Natural killer cell (primary cell): ENCODE measurements at regions not wholly inside any gene's neighbourhood (a gene's known extent, or its start where the extent isn't known, plus 50 kb on each side); places are given as distances from the start of the nearest gene placed in this dataset.
A peak's percentile ranks its signal among the peaks of the same experiment; 100 is the strongest.

Experiments used
- ATAC-seq, 3 donors: fragments of 150-1000 bp in 2 of 3; fragments of 200-7000 bp in 1 of 3; cut with Tn5 transposase; 1 replicate in 1 of 3; 2 replicates in 2 of 3; pipeline ENCODE4 v1.10.0; 2021; ENCODE audit warnings: mild to moderate bottlenecking in 2 of 3, moderate library complexity in 2 of 3
- DNase-seq, 2 donors: peaks; one replicate each; pipeline versions ENCODE4 v3.0.0 to v3.0.0-alpha.2; 2013 to 2021; ENCODE audit warnings: mixed read lengths in 1 of 2
- H3K27ac ChIP-seq: one replicate; pipeline ENCODE4 v1.5.1; 2013; ENCODE audit warnings: mild to moderate bottlenecking, low read length
- H3K27me3 ChIP-seq: one replicate; pipeline ENCODE4 v1.6.1; 2013; ENCODE audit warnings: low read length; ENCODE audit not compliant: control insufficient read depth, insufficient read depth
- H3K36me3 ChIP-seq: one replicate; pipeline ENCODE4 v1.6.1; 2013; ENCODE audit warnings: low read length; ENCODE audit not compliant: control insufficient read depth, insufficient read depth
- H3K4me1 ChIP-seq: one replicate; pipeline ENCODE4 v1.6.1; 2013; ENCODE audit warnings: low read length; ENCODE audit not compliant: control insufficient read depth, insufficient read depth
- H3K4me3 ChIP-seq: one replicate; pipeline ENCODE4 v1.5.1; 2013; ENCODE audit warnings: low read length
- H3K9me3 ChIP-seq: one replicate; pipeline ENCODE4 v1.6.1; 2013; ENCODE audit warnings: low read length; ENCODE audit not compliant: control insufficient read depth, insufficient read depth
- H3K27ac Mint-ChIP-seq, 2 donors: one replicate each; pipeline ENCODE4 v1.8.0; 2022; ENCODE audit warnings: mild to moderate bottlenecking in 2 of 2, mixed read lengths in 2 of 2, moderate library complexity in 1 of 2
- H3K27me3 Mint-ChIP-seq, 2 donors: one replicate each; pipeline ENCODE4 v1.8.0; 2022; ENCODE audit warnings: low read depth in 2 of 2, mixed read lengths in 2 of 2
- H3K36me3 Mint-ChIP-seq: one replicate; pipeline ENCODE4 v1.8.0; 2022; ENCODE audit warnings: mixed read lengths
- H3K4me1 Mint-ChIP-seq, 2 donors: one replicate each; pipeline ENCODE4 v1.8.0; 2022; ENCODE audit warnings: mixed read lengths in 2 of 2
- H3K4me3 Mint-ChIP-seq: one replicate; pipeline ENCODE4 v1.8.0; 2022; ENCODE audit warnings: mild to moderate bottlenecking, moderate library complexity, mixed read lengths
- H3K9me3 Mint-ChIP-seq, 2 donors: one replicate each; pipeline ENCODE4 v1.8.0; 2022; ENCODE audit warnings: mixed read lengths in 2 of 2
- CTCF ChIP-seq: fragments of 200-600 bp; IDR thresholded peaks from one replicate; pipeline ENCODE4 v1.8.0; 2022; ENCODE audit warnings: antibody characterized with exemption
- WGBS: methylation state at CpG from one replicate; pipeline ENCODE4 v1.1.7; 2013; ENCODE audit warnings: missing lambda C conversion rate; ENCODE audit not compliant: insufficient coverage; 5-methylcytosine and 5-hydroxymethylcytosine counted together
- intact Hi-C: fragments of 100-400 bp; cut with micrococcal nuclease; formaldehyde crosslinking; loops from one replicate; pipeline ENCODE4 v1.14.2; 2022

GRCh38 chr12:47299586-47299985 lies 219.8 kb upstream of the AMIGO2 start:
- intact Hi-C loops: no loop called here
- Histone ChIP-seq H3K4me1 (peaks cover 6% of the 10 kb centered on the region), H3K36me3 (no peaks in the 10 kb centered on the region), H3K9me3 (no peaks in the 10 kb centered on the region), H3K27ac (no peak overlapping the region), H3K27me3 (no peaks in the 10 kb centered on the region), H3K4me3 (no peak overlapping the region)
- DNase-seq (no peak), ATAC-seq (no peak)
- peaks cover 8% of the 10 kb centered on the region for H3K36me3 Mint-ChIP-seq
- no peak for TF ChIP-seq CTCF
- peak overlapping the region; percentile 60 for H3K4me3 Mint-ChIP-seq
- 100% methylated on average over 1 of the region's 1 CpG for WGBS
- no peaks in the 10 kb centered on the region for H3K9me3 Mint-ChIP-seq
- no peak overlapping the region for H3K27ac Mint-ChIP-seq
- H3K4me1 Mint-ChIP-seq: peaks cover 20 to 26% of the 10 kb centered on the region in 2 donors
- no peaks in the 10 kb centered on the region for H3K27me3 Mint-ChIP-seq

DNA sequence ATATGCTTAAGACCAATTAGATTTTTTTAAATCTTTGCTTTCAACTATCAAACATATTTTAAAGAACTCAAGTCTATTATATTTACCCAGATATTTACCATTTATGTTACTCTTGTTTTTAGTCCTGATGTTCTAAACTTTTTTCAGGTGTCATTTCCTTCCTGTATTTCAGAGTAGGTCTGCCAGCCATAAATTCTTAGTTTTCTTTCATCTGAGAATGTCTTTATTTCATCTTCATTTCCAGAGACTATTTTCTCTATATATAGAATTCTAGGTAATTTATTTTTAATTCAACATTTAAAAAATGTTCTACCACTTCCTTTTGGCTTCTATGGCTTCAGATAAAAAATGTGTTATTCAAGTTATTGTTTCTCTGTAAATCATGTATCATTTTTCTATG lies 218.2 kb upstream of the AMIGO2 start:
- DNase-seq: no peak
- no peaks in the 10 kb centered on the region for H3K9me3 ChIP-seq
- H3K27ac ChIP-seq: no peak overlapping the region
- H3K4me1 Mint-ChIP-seq: peaks cover 20 to 26% of the 10 kb centered on the region in 2 donors
- no peaks in the 10 kb centered on the region for H3K27me3 Mint-ChIP-seq
- peak overlapping the region; percentile 41 to 65 for H3K27ac Mint-ChIP-seq
- H3K4me3 ChIP-seq: no peak overlapping the region
- TF ChIP-seq CTCF: no peak
- peak overlapping the region; percentile 60 for H3K4me3 Mint-ChIP-seq
- intact Hi-C loops: no loop called here
- no peaks in the 10 kb centered on the region for H3K27me3 ChIP-seq
- H3K9me3 Mint-ChIP-seq: no peaks in the 10 kb centered on the region
- no peaks in the 10 kb centered on the region for H3K36me3 ChIP-seq
- ATAC-seq: no peak
- peaks cover 6% of the 10 kb centered on the region for H3K4me1 ChIP-seq
- peaks cover 8% of the 10 kb centered on the region for H3K36me3 Mint-ChIP-seq

- no peaks in the 10 kb centered on the region for H3K9me3 Mint-ChIP-seq
- TF ChIP-seq CTCF: no peak
- no peaks in the 10 kb centered on the region for H3K36me3 ChIP-seq
- peaks cover 8% of the 10 kb centered on the region for H3K36me3 Mint-ChIP-seq
- peaks cover 20 to 26% of the 10 kb centered on the region in 2 donors for H3K4me1 Mint-ChIP-seq
- H3K27me3 ChIP-seq: no peaks in the 10 kb centered on the region
- no peak overlapping the region for H3K27ac ChIP-seq
- H3K27me3 Mint-ChIP-seq: no peaks in the 10 kb centered on the region
- intact Hi-C loops: no loop called here
- no peak overlapping the region for H3K4me3 ChIP-seq
- no peak for ATAC-seq
- no peaks in the 10 kb centered on the region for H3K9me3 ChIP-seq
- H3K27ac Mint-ChIP-seq: no peak overlapping the region
- peaks cover 6% of the 10 kb centered on the region for H3K4me1 ChIP-seq
- DNase-seq: no peak
- H3K4me3 Mint-ChIP-seq: no peak overlapping the region
These were observed 217.1 kb upstream of the AMIGO2 start for GRCh38 chr12:47296828-47297227.

GRCh38 chr12:47293406-47293805 lies 213.6 kb upstream of the AMIGO2 start:
- Mint-ChIP-seq H3K4me3 (no peak overlapping the region), H3K36me3 (no peaks in the 10 kb centered on the region), H3K27me3 (no peaks in the 10 kb centered on the region), H3K27ac (no peak overlapping the region), H3K4me1 (peaks cover 9 to 12% of the 10 kb centered on the region in 2 donors), H3K9me3 (no peaks in the 10 kb centered on the region)
- Histone ChIP-seq H3K4me1 (peaks cover 6% of the 10 kb centered on the region), H3K36me3 (no peaks in the 10 kb centered on the region), H3K27ac (no peak overlapping the region), H3K27me3 (no peaks in the 10 kb centered on the region), H3K4me3 (no peak overlapping the region), H3K9me3 (no peaks in the 10 kb centered on the region)
- DNase-seq: no peak
- WGBS: 97% methylated on average over 11 of the region's 13 CpGs
- TF ChIP-seq CTCF: no peak
- ATAC-seq: no peak
- intact Hi-C loops: no loop called here
